ENCODE measurements at regions not wholly inside any gene's neighbourhood (a gene's known extent, or its start where the extent isn't known, plus 50 kb on each side); places are given as distances from the start of the nearest gene placed in this dataset.

GRCh38 chr17:79515110-79515509 lies 95.7 kb downstream of the RBFOX3 start:
- no peaks in the 10 kb centered on the region for H3K9me3 Mint-ChIP-seq (ENCODE audit: unreplicated experiment)
- TF ChIP-seq, protein P1, sequence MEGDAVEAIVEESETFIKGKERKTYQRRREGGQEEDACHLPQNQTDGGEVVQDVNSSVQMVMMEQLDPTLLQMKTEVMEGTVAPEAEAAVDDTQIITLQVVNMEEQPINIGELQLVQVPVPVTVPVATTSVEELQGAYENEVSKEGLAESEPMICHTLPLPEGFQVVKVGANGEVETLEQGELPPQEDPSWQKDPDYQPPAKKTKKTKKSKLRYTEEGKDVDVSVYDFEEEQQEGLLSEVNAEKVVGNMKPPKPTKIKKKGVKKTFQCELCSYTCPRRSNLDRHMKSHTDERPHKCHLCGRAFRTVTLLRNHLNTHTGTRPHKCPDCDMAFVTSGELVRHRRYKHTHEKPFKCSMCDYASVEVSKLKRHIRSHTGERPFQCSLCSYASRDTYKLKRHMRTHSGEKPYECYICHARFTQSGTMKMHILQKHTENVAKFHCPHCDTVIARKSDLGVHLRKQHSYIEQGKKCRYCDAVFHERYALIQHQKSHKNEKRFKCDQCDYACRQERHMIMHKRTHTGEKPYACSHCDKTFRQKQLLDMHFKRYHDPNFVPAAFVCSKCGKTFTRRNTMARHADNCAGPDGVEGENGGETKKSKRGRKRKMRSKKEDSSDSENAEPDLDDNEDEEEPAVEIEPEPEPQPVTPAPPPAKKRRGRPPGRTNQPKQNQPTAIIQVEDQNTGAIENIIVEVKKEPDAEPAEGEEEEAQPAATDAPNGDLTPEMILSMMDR (IDR thresholded peaks at IDR 0.05; ENCODE audit: insufficient read depth in 1 of 2, low read depth in 1 of 2, low read length in 1 of 2, severe bottlenecking in 1 of 2, unreplicated experiment in 1 of 2), result no peak
- no peaks in the 10 kb centered on the region for H3K27me3 ChIP-seq (replicated peaks; ENCODE audit: control insufficient read depth, insufficient read depth, low read length)
- no peaks in the 10 kb centered on the region for H3K36me3 ChIP-seq (ENCODE audit: control insufficient read depth, insufficient read depth, low read length)
- H3K4me1 ChIP-seq, result no peaks in the 10 kb centered on the region
- no peak overlapping the region for H3K4me3 ChIP-seq (ENCODE audit: low read depth, low read length)
- peaks cover 13% of the 10 kb centered on the region for H3K27me3 Mint-ChIP-seq (ENCODE audit: insufficient read depth, unreplicated experiment)
- no peaks in the 10 kb centered on the region for H3K36me3 Mint-ChIP-seq (ENCODE audit: insufficient read depth, unreplicated experiment)
- ChIA-PET POLR2A (no interaction called here), CTCF (no interaction called here)
- DNase-seq, result no peak
- intact Hi-C loops (cut with micrococcal nuclease; ENCODE audit: unreplicated experiment), result no loop called here
- H3K4me1 Mint-ChIP-seq (ENCODE audit: low read depth, unreplicated experiment), result no peaks in the 10 kb centered on the region
- BruUV-seq (replicated peaks), result no TSS peak
- H3K4me3 Mint-ChIP-seq (ENCODE audit: unreplicated experiment), result no peak overlapping the region
- H3K9me3 ChIP-seq, result no peaks in the 10 kb centered on the region; the same call in 1 of the 2 replicates
- no peak overlapping the region for H3K27ac Mint-ChIP-seq (ENCODE audit: unreplicated experiment)

GRCh38 chr17:79513820-79514535 lies 96.9 kb downstream of the RBFOX3 start:
- H3K27me3 Mint-ChIP-seq (ENCODE audit: insufficient read depth, unreplicated experiment), result peaks cover 13% of the 10 kb centered on the region
- intact Hi-C loops (cut with micrococcal nuclease; ENCODE audit: unreplicated experiment), result no loop called here
- no peak overlapping the region for H3K27ac Mint-ChIP-seq (ENCODE audit: unreplicated experiment)

GRCh38 chr17:79513206-79513605 lies 97.6 kb downstream of the RBFOX3 start:
- Histone ChIP-seq H3K36me3 (ENCODE audit: control insufficient read depth, insufficient read depth, low read length) (no peaks in the 10 kb centered on the region), H3K27me3 (replicated peaks; ENCODE audit: control insufficient read depth, insufficient read depth, low read length) (no peaks in the 10 kb centered on the region)
- intact Hi-C loops (cut with micrococcal nuclease; ENCODE audit: unreplicated experiment), result no loop called here

More at GRCh38 chr17:79513820-79514535, 96.9 kb downstream of the RBFOX3 start:
- TF ChIP-seq, protein P1 (IDR thresholded peaks at IDR 0.05; ENCODE audit: insufficient read depth in 1 of 2, low read depth in 1 of 2, low read length in 1 of 2, severe bottlenecking in 1 of 2, unreplicated experiment in 1 of 2), result no peak
- no peak for DNase-seq
- Mint-ChIP-seq H3K4me3 (ENCODE audit: unreplicated experiment) (no peak overlapping the region), H3K36me3 (ENCODE audit: insufficient read depth, unreplicated experiment) (no peaks in the 10 kb centered on the region), H3K9me3 (ENCODE audit: unreplicated experiment) (no peaks in the 10 kb centered on the region), H3K4me1 (ENCODE audit: low read depth, unreplicated experiment) (no peaks in the 10 kb centered on the region)
- CTCF ChIA-PET, result no interaction called here
- Histone ChIP-seq H3K4me3 (ENCODE audit: low read depth, low read length) (no peak overlapping the region), H3K27me3 (replicated peaks; ENCODE audit: control insufficient read depth, insufficient read depth, low read length) (no peaks in the 10 kb centered on the region), H3K4me1 (no peaks in the 10 kb centered on the region), H3K36me3 (ENCODE audit: control insufficient read depth, insufficient read depth, low read length) (no peaks in the 10 kb centered on the region), H3K9me3 (no peaks in the 10 kb centered on the region; the same call in 1 of the 2 replicates)
- POLR2A ChIA-PET, result no interaction called here
- BruUV-seq (replicated peaks), result no TSS peak

More at GRCh38 chr17:79513206-79513605, 97.6 kb downstream of the RBFOX3 start:
- no peaks in the 10 kb centered on the region for H3K9me3 Mint-ChIP-seq (ENCODE audit: unreplicated experiment)
- ChIA-PET POLR2A (no interaction called here), CTCF (no interaction called here)
- TF ChIP-seq, protein P1 (IDR thresholded peaks at IDR 0.05; ENCODE audit: insufficient read depth in 1 of 2, low read depth in 1 of 2, low read length in 1 of 2, severe bottlenecking in 1 of 2, unreplicated experiment in 1 of 2), result no peak
- H3K9me3 ChIP-seq, result no peaks in the 10 kb centered on the region; the same call in 1 of the 2 replicates
- H3K4me1 Mint-ChIP-seq (ENCODE audit: low read depth, unreplicated experiment), result no peaks in the 10 kb centered on the region
- H3K4me3 Mint-ChIP-seq (ENCODE audit: unreplicated experiment), result no peak overlapping the region
- H3K36me3 Mint-ChIP-seq (ENCODE audit: insufficient read depth, unreplicated experiment), result no peaks in the 10 kb centered on the region
- H3K27ac Mint-ChIP-seq (ENCODE audit: unreplicated experiment), result no peak overlapping the region
- BruUV-seq (replicated peaks), result no TSS peak
- peaks cover 13% of the 10 kb centered on the region for H3K27me3 Mint-ChIP-seq (ENCODE audit: insufficient read depth, unreplicated experiment)
- H3K4me1 ChIP-seq, result no peaks in the 10 kb centered on the region
- no peak for DNase-seq
- no peak overlapping the region for H3K4me3 ChIP-seq (ENCODE audit: low read depth, low read length)

Data from Caco-2 (cell line).